Fibroblast of lung (primary cell): ENCODE measurements at regions not wholly inside any gene's neighbourhood (a gene's known extent, or its start where the extent isn't known, plus 50 kb on each side); places are given as distances from the start of the nearest gene placed in this dataset.

Experiments
- DNase-seq, 2 donors: peaks; one replicate each; pipeline versions ENCODE4 v3.0.0 to v3.0.0-alpha.2; 2010; ENCODE audit warnings: low read depth in 2 of 2
- H2AFZ ChIP-seq: 2 replicates; pipeline ENCODE4 v1.5.1; 2012; ENCODE audit warnings: low read length, control low read depth, inconsistent platforms
- H3K27ac ChIP-seq: 2 replicates; pipeline ENCODE4 v1.5.1; 2011; ENCODE audit warnings: low read length, control low read depth; ENCODE audit not compliant: insufficient read depth
- H3K27me3 ChIP-seq: 2 replicates; pipeline ENCODE4 v1.5.1; 2011; ENCODE audit warnings: mild to moderate bottlenecking, low read length; ENCODE audit not compliant: control insufficient read depth, insufficient read depth
- H3K36me3 ChIP-seq: 2 replicates; pipeline ENCODE4 v1.5.1; 2011; ENCODE audit warnings: low read length; ENCODE audit not compliant: control insufficient read depth, insufficient read depth
- H3K4me1 ChIP-seq: 2 replicates; pipeline ENCODE4 v1.5.1; 2011; ENCODE audit warnings: low read length; ENCODE audit not compliant: control insufficient read depth, insufficient read depth; ENCODE audit errors: extremely low read depth
- H3K4me2 ChIP-seq: 2 replicates; pipeline ENCODE4 v1.5.1; 2011; ENCODE audit warnings: low read length, control low read depth; ENCODE audit not compliant: insufficient read depth; ENCODE audit errors: extremely low read depth
- H3K4me3 ChIP-seq, 4 experiments: fragments of 200-600 bp in 1 of 4; sonication (generic) in 1 of 4; replicated peaks in 1 of 4; 2 replicates each; pipeline ENCODE4 v1.5.1; 2011 to 2016; ENCODE audit warnings: low read length in 4 of 4, low read depth in 3 of 4, mild to moderate bottlenecking in 3 of 4, control low read depth in 2 of 4, inconsistent platforms in 1 of 4, mixed read lengths in 1 of 4; ENCODE audit not compliant: insufficient read depth in 1 of 4; ENCODE audit errors: control extremely low read depth in 1 of 4
- H3K79me2 ChIP-seq: 2 replicates; pipeline ENCODE4 v1.5.1; 2012; ENCODE audit warnings: mild to moderate bottlenecking, low read length, inconsistent platforms; ENCODE audit not compliant: control insufficient read depth, insufficient read depth
- H3K9ac ChIP-seq: 2 replicates; pipeline ENCODE4 v1.5.1; 2011; ENCODE audit warnings: mild to moderate bottlenecking, low read length, control low read depth; ENCODE audit not compliant: insufficient read depth
- H3K9me3 ChIP-seq: 2 replicates; pipeline ENCODE4 v1.5.1; 2012; ENCODE audit warnings: low read depth, low read length; ENCODE audit not compliant: control insufficient read depth, insufficient read depth
- H4K20me1 ChIP-seq: 2 replicates; pipeline ENCODE4 v1.5.1; 2011; ENCODE audit warnings: low read length; ENCODE audit not compliant: control insufficient read depth, insufficient read depth; ENCODE audit errors: extremely low read depth
- CTCF ChIP-seq, 2 donors: IDR thresholded peaks in 1 of 2; conservative IDR thresholded peaks in 1 of 2; 1 replicate in 1 of 2; 2 replicates in 1 of 2; pipeline ENCODE4 v1.5.1; 2011 to 2012; ENCODE audit warnings: low read length in 2 of 2, control low read depth in 1 of 2, inconsistent platforms in 1 of 2, low read depth in 1 of 2, mild to moderate bottlenecking in 1 of 2
- EZH2 ChIP-seq: IDR thresholded peaks from 2 replicates; pipeline ENCODE4 v1.5.1; 2012; ENCODE audit warnings: low read length, control low read depth, mild to moderate bottlenecking; ENCODE audit errors: missing control alignments

DNA sequence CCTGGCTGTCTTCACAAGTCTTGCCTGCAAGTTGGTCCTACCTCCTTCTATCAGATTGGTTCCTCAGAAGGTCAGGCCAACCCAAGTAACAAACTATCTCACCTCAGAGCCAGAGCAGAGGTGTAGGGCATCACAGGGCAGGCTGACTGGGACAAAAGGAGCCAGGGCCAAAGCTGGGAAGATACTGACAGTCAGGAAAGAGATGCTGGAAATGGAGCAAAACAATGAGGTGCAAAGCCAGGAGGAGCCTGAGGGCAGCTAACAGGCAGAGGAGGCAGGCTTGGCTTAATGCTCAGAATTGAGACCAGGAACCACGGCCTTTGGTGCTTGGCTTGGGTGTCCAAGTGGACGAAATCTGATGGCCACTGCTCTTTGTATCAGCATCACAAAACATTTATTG, 68.4 kb upstream of the PNMA1 start:
- DNase-seq = no peak
- Histone ChIP-seq H3K4me3 (no peak overlapping the region), H3K36me3 (no peaks in the 10 kb centered on the region), H2AFZ (no peak overlapping the region), H3K27me3 (no peaks in the 10 kb centered on the region), H3K4me2 (no peak overlapping the region), H3K9me3 (no peaks in the 10 kb centered on the region), H3K4me1 (peaks cover 28% of the 10 kb centered on the region), H3K9ac (no peak overlapping the region), H3K79me2 (peaks cover 63% of the 10 kb centered on the region), H3K27ac (peak overlapping the region; percentile 21), H4K20me1 (no peaks in the 10 kb centered on the region)
- TF ChIP-seq EZH2 (no peak), CTCF (conservative IDR thresholded peaks at IDR 0.05 in 1 of 2, IDR thresholded peaks at IDR 0.05 in 1 of 2; ENCODE audit: low read depth in 1 of 2, low read length in 2 of 2) (no peak)

GRCh38 chr14:73780896-73781295, 66.7 kb upstream of the PNMA1 start:
- no peak overlapping the region for H3K4me2 ChIP-seq
- no peaks in the 10 kb centered on the region for H3K36me3 ChIP-seq
- no peak for DNase-seq
- no peaks in the 10 kb centered on the region for H3K9me3 ChIP-seq
- no peak overlapping the region for H3K27ac ChIP-seq
- peaks cover 64% of the 10 kb centered on the region for H3K79me2 ChIP-seq
- no peaks in the 10 kb centered on the region for H4K20me1 ChIP-seq
- H3K4me3 ChIP-seq = no peak overlapping the region
- H2AFZ ChIP-seq = no peak overlapping the region
- no peak overlapping the region for H3K9ac ChIP-seq
- TF ChIP-seq CTCF (conservative IDR thresholded peaks at IDR 0.05 in 1 of 2, IDR thresholded peaks at IDR 0.05 in 1 of 2; ENCODE audit: low read depth in 1 of 2, low read length in 2 of 2) (no peak), EZH2 (no peak)
- H3K4me1 ChIP-seq = peaks cover 30% of the 10 kb centered on the region
- no peaks in the 10 kb centered on the region for H3K27me3 ChIP-seq

GRCh38 chr14:73780391-73780790, 66.2 kb upstream of the PNMA1 start:
- DNase-seq = no peak
- no peak overlapping the region for H2AFZ ChIP-seq
- no peaks in the 10 kb centered on the region for H4K20me1 ChIP-seq

More at GRCh38 chr14:73780391-73780790, 66.2 kb upstream of the PNMA1 start:
- Histone ChIP-seq H3K9ac (no peak overlapping the region), H3K4me2 (no peak overlapping the region), H3K27me3 (no peaks in the 10 kb centered on the region), H3K27ac (no peak overlapping the region), H3K79me2 (peaks cover 68% of the 10 kb centered on the region), H3K36me3 (no peaks in the 10 kb centered on the region), H3K4me1 (peaks cover 33% of the 10 kb centered on the region), H3K4me3 (no peak overlapping the region), H3K9me3 (no peaks in the 10 kb centered on the region)
- TF ChIP-seq EZH2 = no peak
- TF ChIP-seq CTCF (conservative IDR thresholded peaks at IDR 0.05 in 1 of 2, IDR thresholded peaks at IDR 0.05 in 1 of 2; ENCODE audit: low read depth in 1 of 2, low read length in 2 of 2) = no peak
